Trophoblast cell (in vitro differentiated cells and primary cell): ENCODE measurements at regions not wholly inside any gene's neighbourhood (a gene's known extent, or its start where the extent isn't known, plus 50 kb on each side); places are given as distances from the start of the nearest gene placed in this dataset.

Experiments
- DNase-seq, 2 donors: peaks; one replicate each; pipeline ENCODE4 v3.0.0-alpha.2; 2016
- H2AFZ ChIP-seq: 2 replicates; pipeline ENCODE4 v1.6.1; 2013; ENCODE audit warnings: low read length, moderate library complexity, mild to moderate bottlenecking; ENCODE audit not compliant: insufficient read depth, poor library complexity
- H2AK5ac ChIP-seq: 2 replicates; pipeline ENCODE4 v1.6.1; 2013; ENCODE audit warnings: mild to moderate bottlenecking, low read length
- H2BK120ac ChIP-seq: 2 replicates; pipeline ENCODE4 v1.6.1; 2013; ENCODE audit warnings: low read length, mild to moderate bottlenecking, moderate library complexity; ENCODE audit not compliant: insufficient read depth, poor library complexity
- H2BK12ac ChIP-seq: 2 replicates; pipeline ENCODE4 v1.6.1; 2013; ENCODE audit warnings: mild to moderate bottlenecking, low read length, moderate library complexity
- H2BK5ac ChIP-seq: 2 replicates; pipeline ENCODE4 v1.6.1; 2013; ENCODE audit warnings: low read length, low read depth, moderate library complexity, mild to moderate bottlenecking; ENCODE audit not compliant: poor library complexity
- H3K14ac ChIP-seq: 2 replicates; pipeline ENCODE4 v1.6.1; 2013; ENCODE audit warnings: mild to moderate bottlenecking, low read length
- H3K18ac ChIP-seq: 2 replicates; pipeline ENCODE4 v1.6.1; 2013; ENCODE audit warnings: mild to moderate bottlenecking, low read length
- H3K23ac ChIP-seq: 2 replicates; pipeline ENCODE4 v1.6.1; 2013; ENCODE audit warnings: low read length
- H3K27ac ChIP-seq: 2 replicates; pipeline ENCODE4 v1.5.1; 2013; ENCODE audit warnings: low read depth, mild to moderate bottlenecking, inconsistent platforms, low read length, moderate library complexity
- H3K27me3 ChIP-seq: 2 replicates; pipeline ENCODE4 v1.6.1; 2013; ENCODE audit warnings: inconsistent platforms, mild to moderate bottlenecking, low read length, moderate library complexity; ENCODE audit not compliant: insufficient read depth
- H3K36me3 ChIP-seq, 2 experiments: 1 replicate in 1 of 2; 2 replicates in 1 of 2; pipeline ENCODE4 v1.6.1; 2013; ENCODE audit warnings: low read length in 2 of 2, mild to moderate bottlenecking in 2 of 2, moderate library complexity in 1 of 2; ENCODE audit not compliant: insufficient read depth in 2 of 2, control insufficient read depth in 1 of 2
- H3K4ac ChIP-seq: 2 replicates; pipeline ENCODE4 v1.6.1; 2013; ENCODE audit warnings: low read depth, mild to moderate bottlenecking, low read length, moderate library complexity
- H3K4me1 ChIP-seq, 2 experiments: 1 replicate in 1 of 2; 2 replicates in 1 of 2; pipeline ENCODE4 v1.6.1; 2013; ENCODE audit warnings: low read length in 2 of 2, mild to moderate bottlenecking in 2 of 2, moderate library complexity in 1 of 2; ENCODE audit not compliant: insufficient read depth in 2 of 2, control insufficient read depth in 1 of 2
- H3K4me2 ChIP-seq: 2 replicates; pipeline ENCODE4 v1.6.1; 2013; ENCODE audit warnings: inconsistent platforms, mild to moderate bottlenecking, low read length, moderate library complexity
- H3K4me3 ChIP-seq: 2 replicates; pipeline ENCODE4 v1.5.1; 2013; ENCODE audit warnings: mild to moderate bottlenecking, low read depth, low read length, inconsistent platforms
- H3K79me1 ChIP-seq: one replicate; pipeline ENCODE4 v1.6.1; 2013; ENCODE audit warnings: low read length
- H3K79me2 ChIP-seq: 2 replicates; pipeline ENCODE4 v1.6.1; 2013; ENCODE audit warnings: low read length, mild to moderate bottlenecking; ENCODE audit not compliant: control insufficient read depth, insufficient read depth, poor library complexity
- H3K9ac ChIP-seq: 2 replicates; pipeline ENCODE4 v1.6.1; 2013; ENCODE audit warnings: mild to moderate bottlenecking, low read length
- H3K9me3 ChIP-seq: 2 replicates; pipeline ENCODE4 v1.6.1; 2013; ENCODE audit warnings: low read depth, mild to moderate bottlenecking, control low read depth, inconsistent platforms, low read length; ENCODE audit not compliant: insufficient read depth
- H4K12ac ChIP-seq: 2 replicates; pipeline ENCODE4 v1.6.1; 2013; ENCODE audit warnings: low read depth, mild to moderate bottlenecking, low read length, moderate library complexity
- H4K8ac ChIP-seq: 2 replicates; pipeline ENCODE4 v1.6.1; 2013; ENCODE audit warnings: low read depth, mild to moderate bottlenecking, low read length, moderate library complexity
- H4K91ac ChIP-seq: one replicate; pipeline ENCODE4 v1.6.1; 2013; ENCODE audit warnings: low read depth, mild to moderate bottlenecking, low read length, moderate library complexity
- WGBS: extraction: QIAGEN DNeasy Blood & Tissue Kit; methylation state at CpG from one replicate; pipeline ENCODE4 v1.1.7; 2013; ENCODE audit warnings: missing lambda C conversion rate; ENCODE audit not compliant: insufficient read length, insufficient coverage; ENCODE audit errors: extremely low coverage; 5-methylcytosine and 5-hydroxymethylcytosine counted together

GRCh38 chr2:23106242-23106785 is 278.7 kb upstream of the KLHL29 start:
- WGBS = no CpG with 5 or more reads among the region's 4 CpGs
- H3K9me3 ChIP-seq = no peaks in the 10 kb centered on the region
- H2BK5ac ChIP-seq = no peak overlapping the region
- H3K18ac ChIP-seq = no peak overlapping the region
- no peaks in the 10 kb centered on the region for H3K79me2 ChIP-seq
- no peak overlapping the region for H2BK12ac ChIP-seq
- H2AFZ ChIP-seq = no peak overlapping the region
- H3K23ac ChIP-seq = no peak overlapping the region
- H3K9ac ChIP-seq = no peak overlapping the region
- H3K27me3 ChIP-seq = no peaks in the 10 kb centered on the region
- no peak overlapping the region for H3K4ac ChIP-seq
- no peak for DNase-seq
- no peak overlapping the region for H4K8ac ChIP-seq
- no peaks in the 10 kb centered on the region for H3K36me3 ChIP-seq
- no peak overlapping the region for H2AK5ac ChIP-seq
- no peak overlapping the region for H2BK120ac ChIP-seq
- H3K4me3 ChIP-seq = no peak overlapping the region
- no peak overlapping the region for H4K91ac ChIP-seq
- H4K12ac ChIP-seq = no peak overlapping the region
- no peak overlapping the region for H3K4me2 ChIP-seq
- no peak overlapping the region for H3K14ac ChIP-seq
- no peak overlapping the region for H3K27ac ChIP-seq
- no peaks in the 10 kb centered on the region for H3K79me1 ChIP-seq
- H3K4me1 ChIP-seq = no peaks in the 10 kb centered on the region

GRCh38 chr2:23107327-23107941 is 277.5 kb upstream of the KLHL29 start:
- Histone ChIP-seq H3K14ac (no peak overlapping the region), H3K9ac (no peak overlapping the region), H3K4me2 (no peak overlapping the region), H3K23ac (no peak overlapping the region), H2BK120ac (no peak overlapping the region), H2BK5ac (no peak overlapping the region), H2AK5ac (no peak overlapping the region), H3K79me2 (no peaks in the 10 kb centered on the region), H3K4me1 (no peaks in the 10 kb centered on the region), H3K4ac (no peak overlapping the region), H3K27ac (no peak overlapping the region), H3K36me3 (no peaks in the 10 kb centered on the region), H3K18ac (no peak overlapping the region), H4K8ac (no peak overlapping the region), H3K27me3 (no peaks in the 10 kb centered on the region), H3K4me3 (no peak overlapping the region), H3K79me1 (no peaks in the 10 kb centered on the region), H3K9me3 (no peaks in the 10 kb centered on the region), H4K12ac (no peak overlapping the region), H2BK12ac (no peak overlapping the region), H4K91ac (no peak overlapping the region), H2AFZ (no peak overlapping the region)
- no CpG with 5 or more reads among the region's 4 CpGs for WGBS
- no peak for DNase-seq

GRCh38 chr2:23111263-23111662 is 273.7 kb upstream of the KLHL29 start:
- no peak overlapping the region for H2BK120ac ChIP-seq
- H3K9me3 ChIP-seq = no peaks in the 10 kb centered on the region
- no peaks in the 10 kb centered on the region for H3K27me3 ChIP-seq
- H2BK5ac ChIP-seq = no peak overlapping the region
- no peaks in the 10 kb centered on the region for H3K79me1 ChIP-seq
- H2AK5ac ChIP-seq = no peak overlapping the region
- no peak overlapping the region for H3K23ac ChIP-seq
- DNase-seq = no peak
- H2BK12ac ChIP-seq = no peak overlapping the region
- H3K18ac ChIP-seq = no peak overlapping the region
- H3K36me3 ChIP-seq = no peaks in the 10 kb centered on the region
- no peak overlapping the region for H3K4me3 ChIP-seq
- H4K12ac ChIP-seq = no peak overlapping the region
- H3K4ac ChIP-seq = no peak overlapping the region
- H3K4me1 ChIP-seq = no peaks in the 10 kb centered on the region
- no peak overlapping the region for H3K27ac ChIP-seq
- WGBS = no CpG with 5 or more reads among the region's 2 CpGs
- no peaks in the 10 kb centered on the region for H3K79me2 ChIP-seq
- no peak overlapping the region for H3K4me2 ChIP-seq
- no peak overlapping the region for H4K91ac ChIP-seq
- H3K9ac ChIP-seq = no peak overlapping the region
- H2AFZ ChIP-seq = no peak overlapping the region
- H4K8ac ChIP-seq = no peak overlapping the region
- H3K14ac ChIP-seq = no peak overlapping the region

GRCh38 chr2:23112517-23112916 is 272.5 kb upstream of the KLHL29 start:
- Histone ChIP-seq H3K14ac (no peak overlapping the region), H3K27me3 (no peaks in the 10 kb centered on the region), H2BK5ac (no peak overlapping the region), H3K4me2 (no peak overlapping the region), H2BK12ac (no peak overlapping the region), H2BK120ac (no peak overlapping the region), H3K23ac (no peak overlapping the region), H3K79me2 (no peaks in the 10 kb centered on the region), H3K79me1 (no peaks in the 10 kb centered on the region), H4K12ac (no peak overlapping the region), H3K9ac (no peak overlapping the region), H3K4me3 (no peak overlapping the region), H3K4me1 (no peaks in the 10 kb centered on the region), H3K27ac (no peak overlapping the region), H3K9me3 (no peaks in the 10 kb centered on the region), H4K91ac (no peak overlapping the region), H4K8ac (no peak overlapping the region), H2AFZ (no peak overlapping the region), H3K36me3 (no peaks in the 10 kb centered on the region), H3K18ac (no peak overlapping the region), H3K4ac (no peak overlapping the region), H2AK5ac (no peak overlapping the region)
- DNase-seq = no peak
- no CpG with 5 or more reads among the region's 6 CpGs for WGBS
